HG02938 (cell line): ENCODE measurements at regions not wholly inside any gene's neighbourhood (a gene's known extent, or its start where the extent isn't known, plus 50 kb on each side); places are given as distances from the start of the nearest gene placed in this dataset.
A peak's percentile ranks its signal among the peaks of the same experiment; 100 is the strongest.

ENCODE experiments used
- ATAC-seq: cut with Tn5 transposase; IDR thresholded peaks from one replicate; pipeline ENCODE4 v1.9.1; 2021; ENCODE audit warnings: mild to moderate bottlenecking, moderate library complexity; ENCODE audit not compliant: unreplicated experiment

DNA sequence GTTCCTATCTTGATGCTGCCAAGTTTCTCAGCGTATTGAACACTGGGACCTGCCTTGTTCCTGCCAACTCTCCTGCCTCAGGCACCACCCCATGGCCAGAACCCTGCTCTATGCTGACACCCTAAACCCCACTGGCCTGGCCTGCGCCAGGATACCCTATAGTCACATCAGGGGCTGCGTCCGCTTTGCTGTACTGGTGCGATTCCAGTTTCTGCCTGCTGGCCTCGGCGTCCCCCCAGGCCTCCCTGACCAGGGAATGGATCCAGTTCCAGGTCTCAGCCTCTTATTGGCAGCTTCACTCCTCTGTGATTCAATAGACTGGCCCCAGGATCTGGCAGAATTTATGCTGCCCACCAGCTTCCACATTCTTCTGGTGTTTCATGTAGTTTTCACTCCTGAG is 55.0 kb downstream of the GPR6 start:
- no peak for ATAC-seq

- ATAC-seq = no peak
Measured at GRCh38 chr6:110033749-110034666, 55.9 kb downstream of the GPR6 start.

DNA sequence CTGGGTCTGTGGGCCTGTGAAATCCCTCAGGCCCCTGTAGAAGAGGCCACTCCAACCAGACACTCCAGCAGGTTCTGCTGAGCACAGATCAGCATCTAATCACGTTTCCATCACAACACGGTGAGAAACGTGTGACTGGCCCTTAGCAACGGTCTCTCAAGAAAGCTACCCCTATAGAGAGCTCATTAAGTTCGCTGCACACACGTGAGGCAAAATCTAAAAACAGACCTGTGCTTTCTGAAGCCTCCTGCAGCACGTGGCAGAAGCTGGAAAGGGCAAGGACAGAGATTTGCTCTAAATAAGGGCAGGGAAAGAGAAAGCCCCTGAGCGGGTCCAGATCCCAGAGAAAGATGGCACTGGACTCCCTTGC is 56.5 kb downstream of the GPR6 start:
- no peak for ATAC-seq

- no peak for ATAC-seq
Measured at GRCh38 chr6:110035321-110035720, 57.2 kb downstream of the GPR6 start.

GRCh38 chr6:110036408-110037302 is 58.5 kb downstream of the GPR6 start:
- ATAC-seq = no peak

- no peak for ATAC-seq
Measured at GRCh38 chr6:110037726-110038295, 59.7 kb downstream of the GPR6 start.

- peak; percentile 79 for ATAC-seq
Measured at GRCh38 chr6:110039364-110039980, 61.4 kb downstream of the GPR6 start.

DNA sequence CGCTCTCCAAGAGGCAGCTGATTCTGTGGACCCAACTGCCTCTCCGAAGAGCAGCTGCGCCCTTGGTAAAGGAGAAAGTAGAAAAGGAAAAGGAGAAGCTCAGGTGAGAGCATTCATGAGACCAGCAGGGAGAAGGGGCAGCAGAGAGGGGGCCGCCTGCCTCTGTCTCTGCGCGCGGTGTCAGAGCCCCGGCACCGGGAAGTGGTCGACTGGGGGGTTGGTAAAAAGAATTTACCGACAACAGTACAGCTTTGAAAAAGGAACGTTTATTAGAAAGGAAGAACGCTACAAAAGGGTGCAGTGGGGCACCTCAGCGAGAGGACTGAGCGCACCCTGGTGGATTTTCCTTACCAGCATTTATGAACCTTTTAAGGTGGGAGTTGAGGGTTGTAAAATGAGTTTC is 61.9 kb downstream of the GPR6 start:
- ATAC-seq = peak; percentile 44

DNA sequence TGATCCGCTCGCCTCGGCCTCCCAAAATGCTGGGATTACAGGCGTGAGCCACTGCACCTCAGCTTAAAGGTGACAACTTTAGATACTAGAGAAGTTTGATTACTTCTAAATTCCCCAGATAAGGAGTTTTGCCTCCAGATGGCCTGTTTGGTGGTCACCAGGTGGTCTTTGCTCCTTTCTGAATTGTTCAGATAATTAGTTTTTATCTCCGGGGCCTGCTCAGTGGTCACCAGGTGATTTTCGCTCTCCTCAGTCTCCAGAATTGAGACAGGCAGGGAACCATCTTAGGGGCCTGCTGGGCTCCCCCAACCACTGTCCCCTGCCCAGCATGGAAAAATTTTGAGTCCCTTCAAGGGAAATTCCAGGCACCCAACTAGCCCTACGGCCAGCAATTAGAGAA is 62.6 kb downstream of the GPR6 start:
- no peak for ATAC-seq

DNA sequence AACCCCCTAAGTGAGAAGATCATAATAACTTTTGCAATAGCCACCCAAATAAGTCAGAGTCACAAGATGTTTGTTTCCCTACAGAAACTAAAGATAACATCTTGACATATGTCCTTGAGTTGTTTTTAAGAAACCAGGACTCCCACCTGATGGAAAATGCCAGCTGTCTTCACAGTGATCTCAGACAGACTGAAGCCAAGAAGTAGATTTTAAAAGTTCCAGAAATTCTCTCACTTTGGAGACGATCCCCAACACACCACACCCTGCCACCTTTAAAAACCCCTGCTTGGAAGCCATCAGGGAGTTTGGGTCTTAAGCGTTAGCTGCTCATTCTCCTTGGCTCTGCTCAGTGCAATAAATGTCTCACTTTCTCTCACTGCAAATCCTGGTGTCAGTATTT is 63.0 kb downstream of the GPR6 start:
- ATAC-seq = no peak

- ATAC-seq = no peak
Measured at GRCh38 chr6:110041830-110042229, 63.7 kb downstream of the GPR6 start.

GRCh38 chr6:110042670-110043296 is 64.7 kb downstream of the GPR6 start:
- no peak for ATAC-seq

DNA sequence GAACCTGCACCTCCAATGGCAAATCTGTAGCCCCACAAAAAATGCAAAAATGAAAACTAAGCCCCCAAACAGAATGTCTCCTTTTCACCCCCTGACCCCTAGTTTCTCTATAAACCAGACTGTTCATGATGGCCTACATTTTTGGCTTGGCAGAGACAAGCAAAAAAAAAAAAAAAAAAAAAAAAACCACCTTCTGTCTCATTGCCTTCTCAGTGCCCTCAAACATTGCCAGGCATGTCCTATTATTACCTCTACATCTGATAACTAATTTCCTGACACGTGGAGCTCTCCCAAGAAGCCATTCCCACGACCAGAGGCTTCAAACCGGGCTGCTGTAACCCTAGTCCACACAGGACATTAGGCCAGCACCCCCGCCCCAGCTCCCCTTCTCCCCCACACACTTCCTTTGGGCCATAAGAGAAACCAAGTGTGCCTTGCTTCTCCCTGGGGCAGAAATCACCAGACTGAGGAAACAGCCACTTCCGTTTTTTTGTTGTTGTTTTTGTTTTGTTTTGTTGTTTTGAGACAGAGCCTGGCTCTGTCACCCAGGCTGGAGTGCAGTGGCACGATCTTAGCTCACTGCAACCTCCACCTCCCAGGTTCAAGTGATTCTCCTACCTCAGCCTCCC is 65.4 kb downstream of the GPR6 start:
- no peak for ATAC-seq

DNA sequence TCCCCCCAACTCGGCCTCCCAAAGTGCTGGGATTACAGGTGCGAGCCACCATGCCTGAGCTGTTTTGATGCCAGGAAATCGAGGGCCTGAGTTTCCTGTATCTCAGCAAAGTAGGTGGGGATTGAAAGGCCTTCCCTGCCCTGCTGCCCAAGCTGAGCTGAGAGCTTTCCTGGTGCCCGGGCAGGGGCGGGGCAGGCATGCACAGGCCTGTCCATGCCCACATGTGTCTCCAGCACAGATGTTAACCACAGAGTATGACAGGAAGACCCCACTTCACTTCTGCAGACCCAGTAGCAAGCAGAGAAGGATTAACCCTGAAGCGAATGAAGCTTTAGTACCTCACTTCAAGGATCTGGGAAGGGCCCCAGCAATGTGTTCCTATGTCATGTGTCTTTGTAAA is 66.0 kb downstream of the GPR6 start:
- ATAC-seq = no peak

DNA sequence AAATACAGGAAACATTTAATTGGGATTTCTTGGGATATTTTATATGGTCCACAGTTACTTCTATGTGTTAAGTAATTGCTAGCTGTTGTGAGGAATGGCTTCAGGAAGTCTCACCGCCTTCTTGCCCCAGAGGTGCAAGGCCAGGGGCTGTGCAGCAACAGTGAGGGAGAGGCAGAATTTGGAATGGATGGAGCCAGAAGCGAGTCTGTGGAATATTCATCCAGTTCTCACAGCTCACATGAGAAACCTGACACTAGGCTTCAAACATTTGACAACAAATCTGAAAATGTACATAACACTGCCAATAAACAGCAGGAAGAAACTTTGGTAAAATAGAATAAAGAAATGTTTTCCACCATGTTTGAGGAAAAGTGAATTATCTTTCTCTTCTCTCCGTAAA is 66.5 kb downstream of the GPR6 start:
- no peak for ATAC-seq

GRCh38 chr6:110048221-110048875 is 70.2 kb downstream of the GPR6 start:
- no peak for ATAC-seq

- no peak for ATAC-seq
Measured at GRCh38 chr6:110049696-110050439, 71.8 kb downstream of the GPR6 start.
